ENCODE measurements at regions not wholly inside any gene's neighbourhood (a gene's known extent, or its start where the extent isn't known, plus 50 kb on each side); places are given as distances from the start of the nearest gene placed in this dataset.

DNA sequence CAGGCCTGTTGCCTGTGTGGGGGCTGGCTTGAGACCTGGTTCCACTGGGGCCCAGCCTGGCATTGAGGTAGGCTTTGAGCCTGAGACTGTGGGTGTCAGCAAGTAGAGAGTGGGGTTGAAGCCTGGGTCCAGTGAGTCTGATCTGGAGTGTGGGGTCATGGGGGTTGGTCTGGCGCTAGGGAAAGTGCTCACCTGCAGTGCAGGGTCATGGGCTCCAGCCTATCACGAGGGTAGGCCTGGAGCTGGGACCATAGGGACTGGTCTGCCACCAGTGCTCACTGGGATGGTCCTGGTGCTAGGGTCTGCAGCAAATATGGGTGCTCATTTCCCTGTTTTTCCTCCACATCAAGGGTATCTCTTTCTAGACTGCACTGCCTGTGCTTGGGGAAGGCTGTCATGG is 95.4 kb upstream of the KLF14 start:
- TF ChIP-seq CTCF (conservative IDR thresholded peaks at IDR 0.05 in 1 of 2, IDR thresholded peaks at IDR 0.05 in 1 of 2; ENCODE audit: low read depth in 1 of 2, low read length in 2 of 2) (no peak), EZH2 (IDR thresholded peaks at IDR 0.05; ENCODE audit: low read length, missing control alignments) (no peak)
